NOMO-1 treated with dmso at 0.1 percent for 144 hours (cell line): ENCODE measurements at regions not wholly inside any gene's neighbourhood (a gene's known extent, or its start where the extent isn't known, plus 50 kb on each side); places are given as distances from the start of the nearest gene placed in this dataset.

Experiments
- DNase-seq: peaks from one replicate; lab custom pipeline; 2025; ENCODE audit not compliant: unreplicated experiment; lab: John Stamatoyannopoulos, UW

DNA sequence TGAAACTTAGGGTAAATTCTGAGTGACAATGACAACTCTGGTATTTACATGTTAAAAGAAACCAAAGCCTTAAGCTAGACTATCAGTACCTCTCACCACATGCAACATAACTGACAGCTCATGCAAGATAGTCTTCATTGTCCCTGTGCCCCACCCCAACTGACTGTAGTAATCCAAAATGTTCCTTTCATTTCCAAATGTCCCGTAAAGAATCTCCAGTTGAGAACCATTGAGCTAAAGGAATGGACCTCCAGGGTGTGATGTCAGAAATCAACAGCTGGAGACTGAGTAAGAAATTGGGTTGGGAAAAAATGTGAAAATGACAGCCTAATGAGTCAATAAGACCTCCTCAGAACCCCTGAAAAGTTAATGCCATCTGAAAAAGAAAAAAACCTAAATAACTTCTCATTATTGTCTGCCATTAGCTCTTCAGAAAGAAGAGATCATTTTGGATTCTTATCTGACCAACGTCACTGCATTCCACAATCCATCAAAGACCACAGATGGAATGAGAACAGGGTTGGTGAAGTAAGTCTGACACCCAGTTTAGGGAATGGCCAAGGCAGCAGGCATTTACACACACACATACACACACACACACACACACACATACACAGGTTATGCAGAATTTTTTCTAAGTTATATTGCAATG, 51.7 kb upstream of the ACVR2A start:
- no peak for DNase-seq

GRCh38 chr2:147790580-147790979, 54.2 kb upstream of the ACVR2A start:
- no peak for DNase-seq

- DNase-seq = no peak
Observed at GRCh38 chr2:147789720-147790119, 55.1 kb upstream of the ACVR2A start.

GRCh38 chr2:147789287-147789686, 55.5 kb upstream of the ACVR2A start:
- no peak for DNase-seq

GRCh38 chr2:147782141-147782930, 62.5 kb upstream of the ACVR2A start:
- DNase-seq = no peak

GRCh38 chr2:147779440-147779839, 65.4 kb upstream of the ACVR2A start:
- DNase-seq = no peak

- no peak for DNase-seq
Observed at GRCh38 chr2:147777394-147777793, 67.4 kb upstream of the ACVR2A start.

DNA sequence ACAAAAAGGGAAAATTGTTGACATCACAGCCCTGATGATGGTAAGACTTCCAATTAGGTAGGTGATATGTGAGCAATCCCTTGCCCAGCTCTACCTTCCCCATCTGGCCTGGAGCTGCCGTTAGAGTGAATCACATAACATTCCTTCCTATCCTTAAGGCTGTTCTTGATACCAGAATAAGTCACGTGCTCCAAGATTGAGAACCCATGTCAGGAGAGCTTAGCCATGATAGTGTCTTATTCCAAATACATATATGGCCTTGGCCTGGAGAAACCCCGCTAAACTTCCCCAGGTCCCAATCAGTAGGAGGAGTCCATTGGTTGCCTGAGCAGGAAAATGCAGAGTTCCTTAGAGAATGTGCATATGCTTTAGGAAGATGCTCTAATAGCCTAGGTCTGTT, 70.0 kb upstream of the ACVR2A start:
- DNase-seq = no peak

GRCh38 chr2:147773479-147773878, 71.3 kb upstream of the ACVR2A start:
- DNase-seq = no peak

GRCh38 chr2:147772781-147773180, 72.0 kb upstream of the ACVR2A start:
- DNase-seq = no peak

DNA sequence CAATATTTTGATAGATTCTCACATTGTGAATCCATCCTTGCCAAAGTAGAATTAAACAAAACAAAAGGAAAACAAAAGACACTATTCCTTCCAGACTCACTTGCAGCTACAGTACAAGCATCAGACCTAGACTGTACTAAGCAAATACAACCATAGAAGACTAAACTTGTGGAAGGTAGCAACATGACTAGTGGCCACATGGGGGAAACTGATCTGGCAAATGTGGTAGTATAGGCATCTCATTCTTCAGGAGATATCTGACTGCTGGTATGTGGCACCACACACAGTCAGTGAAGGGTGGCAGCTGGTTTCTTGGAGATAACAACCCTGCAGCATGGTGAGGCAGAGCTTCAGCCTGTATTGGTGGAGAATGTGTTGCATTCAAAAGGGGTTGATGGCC, 81.0 kb upstream of the ACVR2A start:
- DNase-seq = no peak

DNA sequence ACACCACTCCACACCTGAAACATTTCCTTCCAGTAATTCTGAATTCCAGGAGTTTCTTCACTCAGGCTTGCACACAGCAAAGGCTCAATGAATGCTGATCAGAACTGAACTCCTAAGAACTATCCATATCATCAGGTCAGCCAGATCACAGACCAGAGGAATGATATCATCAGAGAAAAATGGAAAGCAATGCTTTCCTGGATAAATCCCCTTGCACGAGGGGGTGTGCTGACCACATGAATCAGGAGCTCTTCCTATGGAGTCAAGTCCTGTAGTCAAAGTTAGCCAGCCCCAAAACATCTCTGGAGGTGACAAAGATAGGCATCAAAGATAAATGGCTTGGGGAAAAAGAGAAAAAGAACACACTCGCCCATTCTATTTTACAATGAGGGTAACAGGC, 83.8 kb upstream of the ACVR2A start:
- DNase-seq = no peak

DNA sequence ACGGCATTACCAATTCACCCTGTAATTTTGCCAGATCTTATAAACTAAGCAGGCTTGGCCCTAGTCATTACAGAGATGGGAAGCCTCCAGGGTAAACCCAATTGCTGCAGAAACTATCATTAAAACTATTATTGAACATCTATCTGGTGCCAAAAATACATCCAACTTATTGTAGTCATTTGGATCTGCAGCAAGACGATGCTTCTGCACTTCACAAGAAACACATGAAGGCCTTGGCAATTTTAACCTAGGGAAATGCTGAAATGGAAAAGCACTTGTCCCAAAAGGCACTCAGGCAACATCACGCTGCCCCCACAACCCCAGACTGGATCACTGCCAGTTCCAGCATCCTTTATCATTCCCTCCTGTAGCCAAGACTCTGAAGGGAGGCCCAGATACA, 85.3 kb upstream of the ACVR2A start:
- DNase-seq = no peak

DNA sequence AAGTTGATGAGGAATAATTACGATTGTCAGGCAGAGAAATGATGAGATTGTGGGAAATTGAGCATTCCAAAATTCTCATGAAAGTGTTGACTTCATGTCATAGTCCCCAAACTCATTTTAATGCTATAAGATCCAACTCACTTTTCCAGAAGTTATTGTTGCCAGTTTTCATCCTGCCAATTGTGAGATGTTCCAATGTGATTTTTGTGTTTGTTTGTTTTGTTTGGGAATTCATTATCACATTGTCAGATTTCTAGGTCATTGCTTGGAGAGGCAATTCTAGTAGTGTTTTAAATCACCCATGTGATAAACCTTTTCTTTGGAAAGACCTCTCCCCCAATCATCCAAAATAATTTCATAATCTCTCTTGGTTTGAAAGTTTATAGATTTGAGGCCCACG, 86.0 kb upstream of the ACVR2A start:
- no peak for DNase-seq

- DNase-seq = no peak
Observed at GRCh38 chr2:147756069-147756468, 88.8 kb upstream of the ACVR2A start.

DNA sequence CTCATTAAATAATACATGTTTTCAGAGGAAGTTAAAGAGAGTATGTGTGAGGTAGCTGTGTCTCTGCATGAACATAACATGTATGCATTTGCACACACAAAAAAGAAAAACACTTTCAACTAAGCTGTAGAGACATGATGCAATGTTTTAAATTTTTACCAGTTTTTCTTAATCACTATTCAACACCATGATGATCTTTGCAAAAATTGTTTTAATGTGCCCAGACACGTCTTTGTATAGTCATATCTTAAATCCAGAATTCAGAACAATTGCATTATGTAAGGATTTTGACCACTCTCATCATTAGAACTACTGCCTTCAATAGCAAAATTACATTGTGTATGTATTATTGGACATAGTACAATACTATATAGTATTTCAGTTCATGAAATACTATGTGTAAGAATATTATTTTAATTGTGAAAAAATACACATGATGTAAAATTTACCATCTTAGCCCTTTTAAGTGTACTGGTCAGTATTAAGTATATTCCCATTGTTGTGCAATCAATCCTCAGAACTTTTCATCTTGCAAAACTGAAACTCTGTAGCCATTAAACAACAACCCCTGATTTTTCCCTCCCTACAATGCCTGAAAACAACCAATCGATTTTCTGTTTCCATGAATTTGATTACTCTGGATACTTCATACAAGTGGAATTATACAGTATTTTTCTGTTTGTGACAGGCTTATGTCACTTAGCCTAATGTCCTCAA, 104.5 kb upstream of the ACVR2A start:
- no peak for DNase-seq

GRCh38 chr2:147739508-147739907, 105.3 kb upstream of the ACVR2A start:
- DNase-seq = no peak

- DNase-seq = no peak
Observed at GRCh38 chr2:147718831-147719230, 126.0 kb upstream of the ACVR2A start.

- DNase-seq = no peak
Observed at GRCh38 chr2:147716906-147717305, 127.9 kb upstream of the ACVR2A start.

DNA sequence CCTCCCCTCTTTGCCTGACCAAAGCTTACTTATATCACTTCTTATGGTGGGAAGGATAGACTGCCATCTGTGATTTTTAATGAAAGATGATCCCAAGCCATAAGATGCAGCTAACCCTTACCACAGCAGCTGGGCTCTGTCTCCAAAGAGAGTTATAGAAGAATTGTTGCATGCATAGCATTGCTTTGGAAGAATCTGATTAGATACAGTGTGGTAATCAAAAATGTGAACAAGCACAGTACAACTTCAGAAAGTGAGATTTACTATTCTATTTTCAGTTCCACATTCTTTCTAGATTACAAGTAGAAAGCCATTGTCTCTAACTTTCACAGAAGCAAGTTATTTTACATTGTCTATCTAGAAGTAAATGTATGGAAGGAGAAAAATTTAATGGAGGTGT, 129.0 kb upstream of the ACVR2A start:
- no peak for DNase-seq

GRCh38 chr2:147714582-147714981, 130.2 kb upstream of the ACVR2A start:
- no peak for DNase-seq

DNA sequence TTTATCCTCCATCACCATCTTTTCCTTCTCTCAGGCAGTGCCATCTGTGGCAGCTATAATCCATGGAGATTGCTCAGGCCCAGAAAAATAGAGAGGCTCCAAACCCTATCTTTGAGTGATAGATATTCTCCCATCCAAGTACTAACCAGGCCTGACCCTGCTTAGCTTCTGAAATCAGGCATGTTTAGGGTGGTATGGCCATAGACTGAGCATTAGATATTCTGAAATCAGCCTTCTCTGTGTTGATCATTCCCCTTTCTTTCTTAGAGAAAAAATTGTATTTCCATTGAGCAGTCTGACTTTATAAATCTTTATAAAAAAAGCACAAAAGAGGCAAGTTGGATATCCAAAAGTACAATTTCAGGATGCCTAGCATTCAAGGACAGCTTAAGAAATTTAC, 131.5 kb upstream of the ACVR2A start:
- DNase-seq = no peak
